Liver (tissue), 8 donors: ENCODE measurements at regions not wholly inside any gene's neighbourhood (a gene's known extent, or its start where the extent isn't known, plus 50 kb on each side); places are given as distances from the start of the nearest gene placed in this dataset.
"Not testable (repeated sequence)": the region's sequence is repeated elsewhere in the genome, so short reads cannot be mapped to it uniquely, and the experiment has no call there.

Source experiments
- DNase-seq: peaks from one replicate; pipeline ENCODE4 v3.0.0-alpha.2; 2017; ENCODE audit warnings: low spot score
- H3K27ac ChIP-seq, 2 donors: one replicate each; pipeline ENCODE4 v1.7.0; 2013; ENCODE audit warnings: inconsistent platforms in 2 of 2, low read length in 2 of 2, control low read depth in 1 of 2, low read depth in 1 of 2, mild to moderate bottlenecking in 1 of 2
- H3K27me3 ChIP-seq, 4 donors: one replicate each; pipeline versions ENCODE4 v1.6.1 to v1.7.0; 2013; ENCODE audit warnings: low read length in 3 of 4, inconsistent platforms in 1 of 4, mild to moderate bottlenecking in 1 of 4, moderate library complexity in 1 of 4; ENCODE audit not compliant: control insufficient read depth in 4 of 4, insufficient read depth in 4 of 4
- H3K36me3 ChIP-seq, 4 donors: one replicate each; pipeline versions ENCODE4 v1.6.1 to v1.7.0; 2013; ENCODE audit warnings: low read length in 3 of 4, mild to moderate bottlenecking in 3 of 4, low read depth in 1 of 4, moderate library complexity in 1 of 4; ENCODE audit not compliant: control insufficient read depth in 4 of 4, insufficient read depth in 3 of 4
- H3K4me1 ChIP-seq, 4 donors: one replicate each; pipeline versions ENCODE4 v1.6.1 to v1.7.0; 2013; ENCODE audit warnings: low read length in 3 of 4, mild to moderate bottlenecking in 3 of 4, moderate library complexity in 1 of 4; ENCODE audit not compliant: control insufficient read depth in 4 of 4, insufficient read depth in 4 of 4
- H3K4me3 ChIP-seq, 3 donors: one replicate each; pipeline versions ENCODE4 v1.6.1 to v1.7.0; 2013; ENCODE audit warnings: low read length in 3 of 3, control low read depth in 1 of 3, low read depth in 1 of 3, mild to moderate bottlenecking in 1 of 3
- H3K9ac ChIP-seq, 2 donors: one replicate each; pipeline ENCODE4 v1.7.0; 2013; ENCODE audit warnings: low read length in 2 of 2, mild to moderate bottlenecking in 2 of 2, moderate library complexity in 2 of 2, control low read depth in 1 of 2, low read depth in 1 of 2
- H3K9me3 ChIP-seq, 4 donors: one replicate each; pipeline versions ENCODE4 v1.6.1 to v1.7.0; 2013; ENCODE audit warnings: low read length in 3 of 4; ENCODE audit not compliant: control insufficient read depth in 4 of 4
- ATF3 ChIP-seq: IDR thresholded peaks from 2 replicates; pipeline ENCODE4 v1.6.1; 2016; ENCODE audit warnings: antibody characterized with exemption
- CTCF ChIP-seq: fragments of 150-350 bp; IDR thresholded peaks from 2 replicates; pipeline ENCODE4 v1.5.1; 2017; ENCODE audit warnings: improper control_type of control experiment, low read depth, low read length; ENCODE audit not compliant: missing input control
- EGR1 ChIP-seq, 2 donors: IDR thresholded peaks; 2 replicates each; pipeline ENCODE4 v1.6.1; 2016 to 2018; ENCODE audit warnings: antibody characterized with exemption in 2 of 2, low read depth in 2 of 2
- GABPA ChIP-seq, 2 donors: IDR thresholded peaks in 1 of 2; conservative IDR thresholded peaks in 1 of 2; 2 replicates each; pipeline ENCODE4 v1.6.1; 2016; ENCODE audit warnings: antibody characterized with exemption in 2 of 2, mild to moderate bottlenecking in 1 of 2, moderate library complexity in 1 of 2
- HNF4G ChIP-seq: IDR thresholded peaks from 2 replicates; pipeline ENCODE4 v1.6.1; 2016; ENCODE audit warnings: antibody characterized with exemption
- JUND ChIP-seq, 2 donors: IDR thresholded peaks; 2 replicates each; pipeline ENCODE4 v1.6.1; 2016; ENCODE audit warnings: antibody characterized with exemption in 2 of 2
- MAX ChIP-seq: IDR thresholded peaks from 2 replicates; pipeline ENCODE4 v1.6.1; 2016; ENCODE audit warnings: antibody characterized with exemption
- NR2F2 ChIP-seq: IDR thresholded peaks from 2 replicates; pipeline ENCODE4 v1.6.1; 2016; ENCODE audit warnings: antibody characterized with exemption
- RAD21 ChIP-seq, 2 donors: IDR thresholded peaks; 2 replicates each; pipeline ENCODE4 v1.6.1; 2016; ENCODE audit warnings: antibody characterized with exemption in 2 of 2, mild to moderate bottlenecking in 2 of 2
- REST ChIP-seq: IDR thresholded peaks from 2 replicates; pipeline ENCODE4 v1.6.1; 2016; ENCODE audit warnings: antibody characterized with exemption, mild to moderate bottlenecking
- RXRA ChIP-seq, 2 donors: IDR thresholded peaks; 2 replicates each; pipeline ENCODE4 v1.6.1; 2017 to 2018; ENCODE audit warnings: antibody characterized with exemption in 2 of 2, mild to moderate bottlenecking in 1 of 2
- SP1 ChIP-seq: IDR thresholded peaks from 2 replicates; pipeline ENCODE4 v1.6.1; 2018; ENCODE audit warnings: antibody characterized with exemption, mild to moderate bottlenecking
- TAF1 ChIP-seq: conservative IDR thresholded peaks from 2 replicates; pipeline ENCODE4 v1.6.1; 2016; ENCODE audit warnings: antibody characterized with exemption, mild to moderate bottlenecking
- YY1 ChIP-seq: IDR thresholded peaks from 2 replicates; pipeline ENCODE4 v1.6.1; 2016; ENCODE audit warnings: antibody characterized with exemption, mild to moderate bottlenecking
- ZBTB33 ChIP-seq: IDR thresholded peaks from 2 replicates; pipeline ENCODE4 v1.6.1; 2016; ENCODE audit warnings: antibody characterized with exemption
- WGBS: extraction: QIAGEN DNeasy Blood & Tissue Kit; methylation state at CpG from one replicate; pipeline ENCODE4 v1.1.7; 2013; 5-methylcytosine and 5-hydroxymethylcytosine counted together
- donor health status: healthy.
- donor health status: healthy.
- donor health status: healthy.
- donor health status: healthy.
- donor health status: healthy.

GRCh38 chr10:78096486-78096885, 62.8 kb downstream of the RPS24 start:
- not testable (repeated sequence) for H3K27ac ChIP-seq, H3K9ac ChIP-seq, H3K36me3 ChIP-seq, DNase-seq, H3K27me3 ChIP-seq, H3K9me3 ChIP-seq, H3K4me1 ChIP-seq, H3K4me3 ChIP-seq
- WGBS, result 53% methylated on average over 8 of the region's 8 CpGs

- not testable (repeated sequence) for H3K9ac ChIP-seq, H3K4me1 ChIP-seq, H3K36me3 ChIP-seq, H3K4me3 ChIP-seq, H3K27ac ChIP-seq, H3K27me3 ChIP-seq, DNase-seq, H3K9me3 ChIP-seq
- 87% methylated on average over 2 of the region's 2 CpGs for whole genome bisulfite sequencing
Measured at GRCh38 chr10:78102593-78102992, 68.9 kb downstream of the RPS24 start.

- WGBS, result 33% methylated on average over 2 of the region's 2 CpGs
Measured at GRCh38 chr10:78109210-78109609, 75.5 kb downstream of the RPS24 start.

More at GRCh38 chr10:78109210-78109609, 75.5 kb downstream of the RPS24 start:
- no peak for DNase-seq
- TF ChIP-seq CTCF (no peak), GABPA (IDR thresholded peaks at IDR 0.05 in 1 of 2, conservative IDR thresholded peaks at IDR 0.05 in 1 of 2) (no peak), RXRA (IDR thresholded peaks at IDR 0.05) (no peak), HNF4G (no peak), JUND (IDR thresholded peaks at IDR 0.05) (no peak), SP1 (no peak), NR2F2 (no peak), MAX (no peak), YY1 (no peak), REST (no peak), ZBTB33 (no peak), TAF1 (no peak), EGR1 (IDR thresholded peaks at IDR 0.05; ENCODE audit: low read depth in 2 of 2) (no peak), RAD21 (IDR thresholded peaks at IDR 0.05) (no peak), ATF3 (no peak)
- Histone ChIP-seq H3K4me3 (no peak overlapping the region), H3K4me1 (no peaks in the 10 kb centered on the region), H3K36me3 (no peaks in the 10 kb centered on the region), H3K27me3 (no peaks in the 10 kb centered on the region), H3K9ac (no peak overlapping the region), H3K9me3 (peaks cover 0 to 2% (median 0%) of the 10 kb centered on the region in 4 donors), H3K27ac (no peak overlapping the region)
